Suprapubic skin (tissue), 4 donors: ENCODE measurements at regions not wholly inside any gene's neighbourhood (a gene's known extent, or its start where the extent isn't known, plus 50 kb on each side); places are given as distances from the start of the nearest gene placed in this dataset.

Source experiments
- EP300 ChIP-seq: sonication (generic); formaldehyde crosslinking; IDR thresholded peaks from one replicate; pipeline ENCODE4 v1.6.1; 2017; ENCODE audit warnings: antibody characterized with exemption
- POLR2A ChIP-seq, 2 donors: fragments of 450-650 bp; IDR thresholded peaks; one replicate each; pipeline ENCODE4 v1.6.1; 2017; ENCODE audit warnings: antibody characterized with exemption in 2 of 2, mild to moderate bottlenecking in 2 of 2, moderate library complexity in 2 of 2
- POLR2AphosphoS5 ChIP-seq, 3 donors: sonication (generic); formaldehyde crosslinking; IDR thresholded peaks; one replicate each; pipeline ENCODE4 v1.6.1; 2017; ENCODE audit warnings: antibody characterized with exemption in 3 of 3
- TF ChIP-seq, protein P1 (sequence below), 2 donors: fragments of 200-600 bp in 1 of 2; fragments of 450-650 bp in 1 of 2; sonication (generic) in 1 of 2; IDR thresholded peaks; one replicate each; pipeline ENCODE4 v1.5.1; 2016 to 2019; ENCODE audit warnings: antibody characterized with exemption in 2 of 2, mild to moderate bottlenecking in 1 of 2, moderate library complexity in 1 of 2

DNA sequence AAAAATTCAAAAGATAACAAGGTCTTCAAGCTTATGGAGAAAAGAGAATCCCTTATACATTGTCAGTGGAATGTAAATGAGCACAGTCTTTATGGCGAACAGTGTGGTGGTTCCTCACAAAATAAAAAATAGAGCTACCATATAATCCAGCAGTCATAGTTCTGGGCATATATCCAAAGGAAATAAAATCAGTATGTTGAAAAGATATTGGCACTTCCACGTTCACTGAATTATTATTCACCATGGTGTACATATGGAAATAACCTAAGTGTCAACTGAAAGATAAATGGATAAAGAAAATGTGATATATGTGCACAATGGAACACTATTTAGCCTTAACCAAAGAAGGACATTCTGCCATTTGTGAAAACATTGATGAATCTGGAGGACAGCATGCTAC, 1161.2 kb downstream of the ROBO2 start:
- TF ChIP-seq, protein P1, sequence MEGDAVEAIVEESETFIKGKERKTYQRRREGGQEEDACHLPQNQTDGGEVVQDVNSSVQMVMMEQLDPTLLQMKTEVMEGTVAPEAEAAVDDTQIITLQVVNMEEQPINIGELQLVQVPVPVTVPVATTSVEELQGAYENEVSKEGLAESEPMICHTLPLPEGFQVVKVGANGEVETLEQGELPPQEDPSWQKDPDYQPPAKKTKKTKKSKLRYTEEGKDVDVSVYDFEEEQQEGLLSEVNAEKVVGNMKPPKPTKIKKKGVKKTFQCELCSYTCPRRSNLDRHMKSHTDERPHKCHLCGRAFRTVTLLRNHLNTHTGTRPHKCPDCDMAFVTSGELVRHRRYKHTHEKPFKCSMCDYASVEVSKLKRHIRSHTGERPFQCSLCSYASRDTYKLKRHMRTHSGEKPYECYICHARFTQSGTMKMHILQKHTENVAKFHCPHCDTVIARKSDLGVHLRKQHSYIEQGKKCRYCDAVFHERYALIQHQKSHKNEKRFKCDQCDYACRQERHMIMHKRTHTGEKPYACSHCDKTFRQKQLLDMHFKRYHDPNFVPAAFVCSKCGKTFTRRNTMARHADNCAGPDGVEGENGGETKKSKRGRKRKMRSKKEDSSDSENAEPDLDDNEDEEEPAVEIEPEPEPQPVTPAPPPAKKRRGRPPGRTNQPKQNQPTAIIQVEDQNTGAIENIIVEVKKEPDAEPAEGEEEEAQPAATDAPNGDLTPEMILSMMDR (IDR thresholded peaks at IDR 0.05), result no peak
- no peak for TF ChIP-seq EP300
- TF ChIP-seq POLR2AphosphoS5 (IDR thresholded peaks at IDR 0.05), result no peak
- TF ChIP-seq POLR2A (IDR thresholded peaks at IDR 0.05), result no peak
